Fibroblast of lung (primary cell): ENCODE measurements at regions not wholly inside any gene's neighbourhood (a gene's known extent, or its start where the extent isn't known, plus 50 kb on each side); places are given as distances from the start of the nearest gene placed in this dataset.

ENCODE experiments used
- EZH2 ChIP-seq: IDR thresholded peaks from 2 replicates; pipeline ENCODE4 v1.5.1; 2012; ENCODE audit warnings: low read length, control low read depth, mild to moderate bottlenecking; ENCODE audit errors: missing control alignments
- TF ChIP-seq, protein P1 (sequence below), 2 donors: IDR thresholded peaks in 1 of 2; conservative IDR thresholded peaks in 1 of 2; 1 replicate in 1 of 2; 2 replicates in 1 of 2; pipeline ENCODE4 v1.5.1; 2011 to 2012; ENCODE audit warnings: low read length in 2 of 2, control low read depth in 1 of 2, inconsistent platforms in 1 of 2, low read depth in 1 of 2, mild to moderate bottlenecking in 1 of 2

GRCh38 chr4:164203476-164203875, 550.5 kb upstream of the SMIM31 start:
- TF ChIP-seq, protein P1, sequence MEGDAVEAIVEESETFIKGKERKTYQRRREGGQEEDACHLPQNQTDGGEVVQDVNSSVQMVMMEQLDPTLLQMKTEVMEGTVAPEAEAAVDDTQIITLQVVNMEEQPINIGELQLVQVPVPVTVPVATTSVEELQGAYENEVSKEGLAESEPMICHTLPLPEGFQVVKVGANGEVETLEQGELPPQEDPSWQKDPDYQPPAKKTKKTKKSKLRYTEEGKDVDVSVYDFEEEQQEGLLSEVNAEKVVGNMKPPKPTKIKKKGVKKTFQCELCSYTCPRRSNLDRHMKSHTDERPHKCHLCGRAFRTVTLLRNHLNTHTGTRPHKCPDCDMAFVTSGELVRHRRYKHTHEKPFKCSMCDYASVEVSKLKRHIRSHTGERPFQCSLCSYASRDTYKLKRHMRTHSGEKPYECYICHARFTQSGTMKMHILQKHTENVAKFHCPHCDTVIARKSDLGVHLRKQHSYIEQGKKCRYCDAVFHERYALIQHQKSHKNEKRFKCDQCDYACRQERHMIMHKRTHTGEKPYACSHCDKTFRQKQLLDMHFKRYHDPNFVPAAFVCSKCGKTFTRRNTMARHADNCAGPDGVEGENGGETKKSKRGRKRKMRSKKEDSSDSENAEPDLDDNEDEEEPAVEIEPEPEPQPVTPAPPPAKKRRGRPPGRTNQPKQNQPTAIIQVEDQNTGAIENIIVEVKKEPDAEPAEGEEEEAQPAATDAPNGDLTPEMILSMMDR (conservative IDR thresholded peaks at IDR 0.05 in 1 of 2, IDR thresholded peaks at IDR 0.05 in 1 of 2; ENCODE audit: low read depth in 1 of 2, low read length in 2 of 2): no peak
- TF ChIP-seq EZH2: no peak
